Kidney (tissue), 13 donors: ENCODE measurements at regions not wholly inside any gene's neighbourhood (a gene's known extent, or its start where the extent isn't known, plus 50 kb on each side); places are given as distances from the start of the nearest gene placed in this dataset.
A peak's percentile ranks its signal among the peaks of the same experiment; 100 is the strongest.

Experiments
- DNase-seq, 5 donors: peaks; one replicate each; pipeline ENCODE4 v3.0.0-alpha.2; 2013 to 2020
- FAIRE-seq: peaks from 2 replicates; lab custom pipeline; 2012; peaks lifted over from hg19 to GRCh38; lab: Jason Lieb, UNC
- H3K27ac ChIP-seq, 2 donors: one replicate each; pipeline ENCODE4 v1.7.0; 2013; ENCODE audit warnings: low read depth in 2 of 2, low read length in 2 of 2, inconsistent platforms in 1 of 2
- H3K27me3 ChIP-seq: one replicate; pipeline ENCODE4 v1.7.1; 2013; ENCODE audit warnings: low read length, inconsistent platforms; ENCODE audit not compliant: control insufficient read depth, insufficient read depth
- H3K36me3 ChIP-seq, 3 donors: one replicate each; pipeline versions ENCODE4 v1.7.0 to v1.7.1; 2013; ENCODE audit warnings: low read length in 3 of 3, control low read depth in 1 of 3, inconsistent platforms in 1 of 3; ENCODE audit not compliant: insufficient read depth in 3 of 3, control insufficient read depth in 2 of 3
- H3K4me1 ChIP-seq, 3 donors: one replicate each; pipeline versions ENCODE4 v1.7.0 to v1.7.1; 2013; ENCODE audit warnings: low read length in 3 of 3, inconsistent platforms in 1 of 3, low read depth in 1 of 3; ENCODE audit not compliant: control insufficient read depth in 2 of 3, insufficient read depth in 2 of 3
- H3K4me3 ChIP-seq, 3 donors: one replicate each; pipeline versions ENCODE4 v1.7.0 to v1.8.1; 2013; ENCODE audit warnings: low read length in 3 of 3, control low read depth in 1 of 3, inconsistent platforms in 1 of 3
- H3K9ac ChIP-seq, 3 donors: one replicate each; pipeline versions ENCODE4 v1.7.0 to v1.7.1; 2013; ENCODE audit warnings: low read length in 3 of 3, control low read depth in 1 of 3, inconsistent platforms in 1 of 3
- H3K9me3 ChIP-seq, 3 donors: one replicate each; pipeline versions ENCODE4 v1.7.0 to v1.7.1; 2013; ENCODE audit warnings: low read length in 3 of 3, control low read depth in 1 of 3, inconsistent platforms in 1 of 3; ENCODE audit not compliant: control insufficient read depth in 2 of 3, insufficient read depth in 1 of 3
- CTCF ChIP-seq: IDR thresholded peaks from 3 replicates; pipeline ENCODE4 v1.5.1; 2012; ENCODE audit warnings: mild to moderate bottlenecking, moderate library complexity, borderline replicate concordance; ENCODE audit not compliant: insufficient read depth; ENCODE audit errors: extremely low read depth
- intact Hi-C: fragments of 100-400 bp; cut with DNase I; formaldehyde crosslinking; loops from one replicate; pipeline ENCODE4 v1.11.1; 2022
- donor health status: control.
- donor health status: control.
- donor health status: control.
- donor health status: control.
- donor health status: control.
- donor health status: DM: yes; HTN: yes; CAD: no.
- donor health status: Normal renal cell carcinoma (clear cell type).

GRCh38 chr11:105312266-105312665 is 172.7 kb upstream of the CARD18 start:
- intact Hi-C loops: no loop called here
- no peaks in the 10 kb centered on the region for H3K27me3 ChIP-seq
- no peak overlapping the region for H3K4me3 ChIP-seq
- no peaks in the 10 kb centered on the region for H3K9me3 ChIP-seq
- no peak for FAIRE-seq
- H3K36me3 ChIP-seq: no peaks in the 10 kb centered on the region
- no peaks in the 10 kb centered on the region for H3K4me1 ChIP-seq
- TF ChIP-seq CTCF: no peak
- no peak overlapping the region for H3K27ac ChIP-seq
- H3K9ac ChIP-seq: no peak overlapping the region
- no peak for DNase-seq

GRCh38 chr11:105298630-105299029 is 159.1 kb upstream of the CARD18 start:
- H3K27me3 ChIP-seq: no peaks in the 10 kb centered on the region
- intact Hi-C loops: no loop called here
- H3K27ac ChIP-seq: no peak overlapping the region
- FAIRE-seq (no peak), DNase-seq (no peak)
- H3K9me3 ChIP-seq: no peaks in the 10 kb centered on the region
- H3K4me1 ChIP-seq: no peaks in the 10 kb centered on the region
- H3K4me3 ChIP-seq: no peak overlapping the region
- H3K9ac ChIP-seq: no peak overlapping the region
- no peaks in the 10 kb centered on the region for H3K36me3 ChIP-seq
- no peak for TF ChIP-seq CTCF

- Histone ChIP-seq H3K27ac (no peak overlapping the region), H3K9ac (no peak overlapping the region), H3K36me3 (no peaks in the 10 kb centered on the region), H3K27me3 (no peaks in the 10 kb centered on the region), H3K4me1 (no peaks in the 10 kb centered on the region), H3K4me3 (no peak overlapping the region), H3K9me3 (no peaks in the 10 kb centered on the region)
- TF ChIP-seq CTCF: no peak
- DNase-seq: no peak
- intact Hi-C loops: no loop called here
- FAIRE-seq: no peak
These were observed 158.6 kb upstream of the CARD18 start for GRCh38 chr11:105298174-105298573.

GRCh38 chr11:105297463-105297862 is 157.9 kb upstream of the CARD18 start:
- DNase-seq: no peak
- H3K36me3 ChIP-seq: no peaks in the 10 kb centered on the region
- intact Hi-C loops: no loop called here
- no peak for TF ChIP-seq CTCF
- H3K9ac ChIP-seq: no peak overlapping the region
- no peaks in the 10 kb centered on the region for H3K27me3 ChIP-seq
- H3K4me1 ChIP-seq: no peaks in the 10 kb centered on the region
- peak; percentile 39 for FAIRE-seq
- no peak overlapping the region for H3K4me3 ChIP-seq
- H3K27ac ChIP-seq: no peak overlapping the region
- no peaks in the 10 kb centered on the region for H3K9me3 ChIP-seq
